ENCODE measurements at regions not wholly inside any gene's neighbourhood (a gene's known extent, or its start where the extent isn't known, plus 50 kb on each side); places are given as distances from the start of the nearest gene placed in this dataset.

DNA sequence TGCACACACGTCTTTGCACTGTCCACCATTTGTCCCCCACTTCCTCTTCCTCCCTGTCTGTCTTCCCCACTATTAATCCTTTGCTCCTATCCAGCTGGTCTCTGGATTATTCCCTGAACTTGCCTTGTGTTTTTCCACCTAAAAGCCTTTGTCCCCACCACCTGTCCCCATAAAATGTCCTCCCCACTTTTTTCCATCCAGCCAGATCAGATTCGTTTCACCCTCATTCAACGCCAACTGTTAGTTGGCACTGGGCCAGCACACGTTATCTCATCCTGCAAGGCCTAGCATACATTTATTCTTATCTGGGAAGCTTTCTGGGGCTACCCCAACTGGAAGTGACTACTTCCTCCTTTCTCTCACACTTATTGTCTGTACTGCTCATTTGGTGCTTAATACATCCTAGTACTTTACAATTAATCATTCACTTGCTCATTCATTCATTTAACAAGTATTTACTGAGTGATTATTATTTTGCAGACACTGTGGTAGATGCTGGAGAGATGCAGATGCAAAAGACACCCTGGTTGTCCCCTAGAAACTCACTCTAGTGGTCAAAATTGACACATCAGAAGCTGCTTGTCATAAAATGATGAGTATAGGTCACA lies 96.2 kb downstream of the RASSF10 start:
- Histone ChIP-seq H3K4me3 (replicated peaks; ENCODE audit: low read depth, low read length) (no peak overlapping the region), H3K36me3 (ENCODE audit: control insufficient read depth, insufficient read depth, low read length) (no peaks in the 10 kb centered on the region), H3K27me3 (replicated peaks; ENCODE audit: control insufficient read depth, insufficient read depth, low read length) (no peaks in the 10 kb centered on the region)
- no peak for DNase-seq (ENCODE audit: extremely low read depth, insufficient read length)
- TF ChIP-seq, protein P1, sequence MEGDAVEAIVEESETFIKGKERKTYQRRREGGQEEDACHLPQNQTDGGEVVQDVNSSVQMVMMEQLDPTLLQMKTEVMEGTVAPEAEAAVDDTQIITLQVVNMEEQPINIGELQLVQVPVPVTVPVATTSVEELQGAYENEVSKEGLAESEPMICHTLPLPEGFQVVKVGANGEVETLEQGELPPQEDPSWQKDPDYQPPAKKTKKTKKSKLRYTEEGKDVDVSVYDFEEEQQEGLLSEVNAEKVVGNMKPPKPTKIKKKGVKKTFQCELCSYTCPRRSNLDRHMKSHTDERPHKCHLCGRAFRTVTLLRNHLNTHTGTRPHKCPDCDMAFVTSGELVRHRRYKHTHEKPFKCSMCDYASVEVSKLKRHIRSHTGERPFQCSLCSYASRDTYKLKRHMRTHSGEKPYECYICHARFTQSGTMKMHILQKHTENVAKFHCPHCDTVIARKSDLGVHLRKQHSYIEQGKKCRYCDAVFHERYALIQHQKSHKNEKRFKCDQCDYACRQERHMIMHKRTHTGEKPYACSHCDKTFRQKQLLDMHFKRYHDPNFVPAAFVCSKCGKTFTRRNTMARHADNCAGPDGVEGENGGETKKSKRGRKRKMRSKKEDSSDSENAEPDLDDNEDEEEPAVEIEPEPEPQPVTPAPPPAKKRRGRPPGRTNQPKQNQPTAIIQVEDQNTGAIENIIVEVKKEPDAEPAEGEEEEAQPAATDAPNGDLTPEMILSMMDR (IDR thresholded peaks at IDR 0.05; ENCODE audit: insufficient read depth, low read length, poor library complexity, severe bottlenecking) = no peak

DNA sequence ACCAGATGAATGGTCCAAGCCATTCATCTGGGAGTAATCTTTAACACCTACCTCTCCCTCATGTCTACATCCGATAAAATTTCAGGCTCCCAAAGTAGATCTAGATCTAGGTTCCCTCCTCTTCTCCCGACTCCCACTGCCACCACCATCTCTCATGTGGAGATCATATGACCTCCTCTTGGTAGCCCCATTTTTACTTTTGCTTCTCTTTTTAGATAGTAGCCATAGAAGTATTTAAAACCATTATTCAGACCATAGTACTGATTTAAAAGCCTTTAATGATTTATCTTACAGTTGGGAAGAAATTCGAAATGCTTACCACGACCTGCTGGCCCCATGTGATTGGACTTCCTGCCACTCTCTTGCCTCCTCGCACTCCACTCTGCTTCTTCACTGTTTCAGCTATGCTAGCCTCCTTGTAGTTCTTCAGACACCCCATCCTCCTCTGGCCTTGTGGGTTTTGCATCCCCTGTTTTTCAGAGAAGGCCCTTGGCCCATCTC lies 98.5 kb downstream of the RASSF10 start:
- no peaks in the 10 kb centered on the region for H3K36me3 ChIP-seq (ENCODE audit: control insufficient read depth, insufficient read depth, low read length)
- DNase-seq (ENCODE audit: extremely low read depth, insufficient read length) = no peak

DNA sequence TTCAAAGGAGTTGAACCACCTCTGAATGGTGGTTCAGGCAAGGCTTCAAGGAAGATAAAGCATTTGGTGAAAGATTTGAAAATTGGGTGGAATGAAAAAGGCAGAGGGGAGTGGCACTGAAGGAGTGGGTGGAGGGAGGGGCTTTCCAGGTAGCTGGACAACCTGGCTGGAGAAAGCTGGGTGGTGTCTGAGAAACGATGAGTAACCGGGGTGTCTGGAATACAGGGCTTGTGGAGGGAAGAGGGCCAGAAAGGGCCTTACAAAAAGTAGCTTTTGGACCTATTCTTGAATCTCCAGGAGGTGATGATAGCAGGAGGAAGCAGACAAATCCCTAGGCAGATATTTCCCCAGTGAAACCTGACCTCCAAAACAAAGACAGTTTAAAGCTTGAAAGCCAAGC lies 99.3 kb downstream of the RASSF10 start:
- TF ChIP-seq, protein P1 (IDR thresholded peaks at IDR 0.05; ENCODE audit: insufficient read depth, low read length, poor library complexity, severe bottlenecking) = no peak
- H3K36me3 ChIP-seq (ENCODE audit: control insufficient read depth, insufficient read depth, low read length) = no peaks in the 10 kb centered on the region
- no peak overlapping the region for H3K4me3 ChIP-seq (replicated peaks; ENCODE audit: low read depth, low read length)
- H3K27me3 ChIP-seq (replicated peaks; ENCODE audit: control insufficient read depth, insufficient read depth, low read length) = no peaks in the 10 kb centered on the region
- DNase-seq (ENCODE audit: extremely low read depth, insufficient read length) = no peak

More for the DNA sequence above, 98.5 kb downstream of the RASSF10 start:
- H3K4me3 ChIP-seq (replicated peaks; ENCODE audit: low read depth, low read length) = no peak overlapping the region
- H3K27me3 ChIP-seq (replicated peaks; ENCODE audit: control insufficient read depth, insufficient read depth, low read length) = no peaks in the 10 kb centered on the region
- TF ChIP-seq, protein P1 (IDR thresholded peaks at IDR 0.05; ENCODE audit: insufficient read depth, low read length, poor library complexity, severe bottlenecking) = no peak

DNA sequence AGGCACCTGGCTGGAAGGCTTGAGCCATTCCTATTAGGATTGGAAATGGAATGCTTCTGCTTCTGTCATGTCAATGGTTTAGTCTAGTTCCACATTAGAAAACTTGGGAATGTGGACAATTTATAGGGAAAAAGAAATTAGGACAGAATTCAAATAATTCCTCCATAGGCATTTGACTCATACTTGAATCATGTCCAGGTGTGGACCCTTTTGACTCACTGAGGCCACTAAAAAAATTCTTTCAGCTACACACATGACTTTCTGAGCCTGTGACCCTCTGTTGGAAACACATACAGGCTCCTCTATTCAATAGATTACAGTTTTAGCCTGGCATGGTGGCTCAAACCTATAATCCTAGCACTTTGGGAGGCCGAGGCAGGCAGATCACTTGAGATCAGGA lies 100.5 kb downstream of the RASSF10 start:
- Histone ChIP-seq H3K4me3 (replicated peaks; ENCODE audit: low read depth, low read length) (no peak overlapping the region), H3K36me3 (ENCODE audit: control insufficient read depth, insufficient read depth, low read length) (no peaks in the 10 kb centered on the region), H3K27me3 (replicated peaks; ENCODE audit: control insufficient read depth, insufficient read depth, low read length) (no peaks in the 10 kb centered on the region)
- DNase-seq (ENCODE audit: extremely low read depth, insufficient read length) = no peak
- TF ChIP-seq, protein P1 (IDR thresholded peaks at IDR 0.05; ENCODE audit: insufficient read depth, low read length, poor library complexity, severe bottlenecking) = no peak

DNA sequence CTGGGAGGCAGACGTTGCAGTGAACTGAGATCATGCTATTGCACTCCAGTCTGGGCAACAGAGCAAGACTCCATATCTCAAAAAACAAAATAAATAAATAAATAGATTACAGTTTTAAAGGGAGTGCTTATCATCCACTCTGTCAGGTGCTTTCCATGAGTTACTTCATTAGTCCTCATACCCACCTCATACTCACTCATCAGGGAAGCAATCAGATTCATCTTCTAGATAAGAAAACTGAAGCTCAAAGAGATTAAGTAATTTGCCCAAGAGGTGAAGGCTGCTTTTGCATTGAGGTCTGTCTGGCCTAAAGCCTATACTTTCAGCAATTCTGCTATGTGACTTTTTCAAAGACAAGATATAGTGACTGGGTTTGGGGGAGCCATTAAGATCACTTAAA lies 101.0 kb downstream of the RASSF10 start:
- Histone ChIP-seq H3K27me3 (replicated peaks; ENCODE audit: control insufficient read depth, insufficient read depth, low read length) (no peaks in the 10 kb centered on the region), H3K4me3 (replicated peaks; ENCODE audit: low read depth, low read length) (no peak overlapping the region), H3K36me3 (ENCODE audit: control insufficient read depth, insufficient read depth, low read length) (no peaks in the 10 kb centered on the region)
- DNase-seq (ENCODE audit: extremely low read depth, insufficient read length) = no peak
- TF ChIP-seq, protein P1 (IDR thresholded peaks at IDR 0.05; ENCODE audit: insufficient read depth, low read length, poor library complexity, severe bottlenecking) = no peak
